GM12874 (cell line): ENCODE measurements at regions not wholly inside any gene's neighbourhood (a gene's known extent, or its start where the extent isn't known, plus 50 kb on each side); places are given as distances from the start of the nearest gene placed in this dataset.

ENCODE experiments used
- TF ChIP-seq, protein P1 (sequence below): IDR thresholded peaks from 2 replicates; pipeline ENCODE4 v1.5.1; 2011; ENCODE audit warnings: low read depth, mild to moderate bottlenecking, control low read depth, low read length, moderate library complexity; ENCODE audit not compliant: insufficient read depth

DNA sequence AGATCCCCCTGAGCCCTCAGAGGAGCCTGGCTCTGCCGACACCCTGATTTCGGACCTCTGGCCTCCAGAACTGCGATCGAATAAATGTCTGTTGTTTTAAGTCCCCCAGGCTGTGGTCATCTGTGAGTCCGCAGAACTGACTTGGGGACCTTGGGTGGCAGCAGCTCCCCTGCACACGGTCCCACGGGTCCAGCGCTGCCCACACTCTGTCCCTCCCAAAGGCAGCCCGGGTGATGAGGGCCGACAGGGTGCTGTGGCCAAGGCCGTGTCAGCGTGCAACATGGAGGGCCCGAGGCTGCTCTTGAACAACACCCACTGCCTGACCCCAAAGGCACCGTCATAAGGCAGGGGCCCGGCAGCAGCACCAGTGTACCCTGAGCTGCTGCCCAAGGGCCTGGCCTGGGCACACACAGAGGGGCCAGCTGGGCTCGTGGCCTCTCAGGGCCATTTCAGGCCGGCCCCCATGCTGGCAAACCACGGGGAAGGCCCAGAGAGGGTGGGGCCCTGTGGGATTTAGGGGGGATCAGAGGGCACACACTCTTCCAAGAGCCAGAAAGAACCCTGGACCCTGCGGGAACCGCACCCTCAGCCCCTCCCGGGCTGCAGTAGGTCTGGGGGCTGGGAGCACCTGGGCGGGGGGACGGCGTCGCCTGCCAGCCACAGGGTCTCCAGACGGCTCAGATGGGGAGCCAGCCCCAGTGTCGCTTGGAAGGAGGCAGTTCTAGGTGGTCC is 77.1 kb upstream of the PRR5 start:
- TF ChIP-seq, protein P1, sequence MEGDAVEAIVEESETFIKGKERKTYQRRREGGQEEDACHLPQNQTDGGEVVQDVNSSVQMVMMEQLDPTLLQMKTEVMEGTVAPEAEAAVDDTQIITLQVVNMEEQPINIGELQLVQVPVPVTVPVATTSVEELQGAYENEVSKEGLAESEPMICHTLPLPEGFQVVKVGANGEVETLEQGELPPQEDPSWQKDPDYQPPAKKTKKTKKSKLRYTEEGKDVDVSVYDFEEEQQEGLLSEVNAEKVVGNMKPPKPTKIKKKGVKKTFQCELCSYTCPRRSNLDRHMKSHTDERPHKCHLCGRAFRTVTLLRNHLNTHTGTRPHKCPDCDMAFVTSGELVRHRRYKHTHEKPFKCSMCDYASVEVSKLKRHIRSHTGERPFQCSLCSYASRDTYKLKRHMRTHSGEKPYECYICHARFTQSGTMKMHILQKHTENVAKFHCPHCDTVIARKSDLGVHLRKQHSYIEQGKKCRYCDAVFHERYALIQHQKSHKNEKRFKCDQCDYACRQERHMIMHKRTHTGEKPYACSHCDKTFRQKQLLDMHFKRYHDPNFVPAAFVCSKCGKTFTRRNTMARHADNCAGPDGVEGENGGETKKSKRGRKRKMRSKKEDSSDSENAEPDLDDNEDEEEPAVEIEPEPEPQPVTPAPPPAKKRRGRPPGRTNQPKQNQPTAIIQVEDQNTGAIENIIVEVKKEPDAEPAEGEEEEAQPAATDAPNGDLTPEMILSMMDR = no peak

DNA sequence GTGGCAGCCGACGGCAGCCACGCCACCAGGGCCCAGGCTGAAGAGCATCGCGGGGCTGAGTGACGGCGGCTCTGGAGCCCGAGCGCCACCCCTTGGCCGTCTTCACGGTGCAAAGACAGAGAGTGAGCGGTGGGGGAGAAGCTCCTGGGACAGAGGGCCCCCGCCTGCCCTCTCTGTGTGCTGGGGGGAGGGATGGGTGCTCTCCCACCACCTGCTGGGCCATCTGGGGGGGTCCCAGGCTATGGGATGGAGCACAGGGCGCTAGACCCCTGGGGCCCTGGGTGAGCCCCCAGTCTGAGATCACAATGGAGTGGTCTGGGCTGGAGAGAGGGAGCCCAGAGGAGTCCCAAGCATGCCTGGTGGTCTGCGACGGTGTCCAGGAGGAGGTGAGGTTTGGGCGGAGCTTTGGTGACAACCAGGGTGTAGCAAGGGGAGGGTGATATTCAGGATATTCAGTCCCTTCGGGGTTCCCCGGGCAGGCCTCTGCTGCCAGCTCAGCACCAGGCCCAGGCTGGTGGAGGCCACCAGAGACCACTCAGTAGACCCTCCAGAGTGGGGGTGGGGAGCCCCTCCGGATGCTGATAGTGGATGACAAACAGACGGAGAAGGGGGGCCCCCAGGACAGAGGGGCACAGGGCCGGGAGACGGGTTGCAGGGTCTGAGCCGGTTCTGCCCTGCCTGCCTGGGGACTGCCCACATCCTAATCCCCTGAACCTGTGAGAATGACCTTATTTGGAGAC is 78.1 kb upstream of the PRR5 start:
- TF ChIP-seq, protein P1 = no peak

DNA sequence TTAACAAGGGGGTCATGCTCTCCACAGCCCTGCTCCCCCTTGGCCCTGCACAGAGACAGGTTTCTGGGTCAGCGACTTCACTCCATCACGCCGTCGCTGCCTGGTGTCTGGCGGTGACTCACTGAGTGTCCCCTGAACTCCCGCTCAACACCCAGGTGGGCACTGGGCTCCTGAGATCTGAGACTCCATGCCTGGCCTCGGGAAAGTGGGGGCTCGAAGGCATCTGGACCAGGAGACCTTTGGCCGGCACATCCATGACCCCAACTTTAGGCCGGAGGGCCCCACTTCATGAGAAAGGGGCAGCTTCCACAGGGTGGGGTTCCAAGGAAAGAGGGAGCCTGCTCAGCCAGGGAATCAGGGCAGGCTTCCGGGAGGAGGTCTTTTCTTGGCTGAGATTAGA is 79.3 kb upstream of the PRR5 start:
- TF ChIP-seq, protein P1 = no peak

DNA sequence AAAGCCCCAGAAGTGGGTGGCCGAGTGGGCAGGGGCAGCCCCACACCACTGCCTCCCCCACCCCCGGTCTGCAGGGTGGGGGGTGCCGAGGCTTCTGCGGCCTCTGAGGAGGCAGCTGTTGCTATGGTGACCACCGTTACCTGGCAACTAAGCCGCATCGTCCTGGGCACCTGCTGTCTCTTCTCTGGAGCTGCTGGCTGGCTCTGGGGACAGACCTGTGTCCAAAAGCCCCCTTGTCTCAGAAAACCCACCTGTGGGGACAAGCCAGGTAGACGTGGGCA is 79.9 kb upstream of the PRR5 start:
- TF ChIP-seq, protein P1 = no peak

DNA sequence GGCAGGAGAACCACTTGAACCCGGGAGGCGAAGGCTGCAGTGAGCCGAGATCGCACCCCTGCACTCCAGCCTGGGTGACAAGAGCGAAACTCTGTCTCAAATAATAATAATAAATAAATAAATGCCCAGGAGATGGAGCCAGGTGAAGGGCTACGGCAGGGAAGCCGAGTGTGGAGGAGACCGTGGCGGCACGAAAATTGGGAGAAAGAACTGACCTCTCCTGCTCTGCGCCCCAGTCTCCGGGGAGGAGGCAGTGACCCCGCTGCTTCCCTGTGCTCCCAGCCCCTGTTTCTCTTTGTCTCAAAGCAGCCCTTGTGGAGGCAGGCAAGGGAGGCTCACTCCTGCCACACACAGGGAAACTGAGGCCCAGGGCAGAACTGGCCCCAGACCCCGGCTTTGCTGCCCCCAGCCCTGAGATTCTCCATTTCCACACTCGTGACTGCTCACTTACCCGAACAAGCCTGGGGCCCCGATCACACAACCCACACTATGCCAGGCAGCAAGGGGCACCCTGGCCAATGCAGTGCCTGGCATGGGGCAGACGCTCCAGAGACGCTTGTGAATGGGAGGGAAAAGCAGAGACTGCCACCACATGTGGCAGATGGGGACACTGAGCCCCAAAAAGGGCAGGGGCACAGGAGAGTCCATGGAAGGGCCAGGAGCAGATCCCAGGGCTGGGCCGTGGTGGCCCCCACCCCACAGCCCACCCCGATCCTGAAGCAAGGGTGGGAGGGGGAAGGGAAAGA is 80.4 kb upstream of the PRR5 start:
- TF ChIP-seq, protein P1 = no peak

DNA sequence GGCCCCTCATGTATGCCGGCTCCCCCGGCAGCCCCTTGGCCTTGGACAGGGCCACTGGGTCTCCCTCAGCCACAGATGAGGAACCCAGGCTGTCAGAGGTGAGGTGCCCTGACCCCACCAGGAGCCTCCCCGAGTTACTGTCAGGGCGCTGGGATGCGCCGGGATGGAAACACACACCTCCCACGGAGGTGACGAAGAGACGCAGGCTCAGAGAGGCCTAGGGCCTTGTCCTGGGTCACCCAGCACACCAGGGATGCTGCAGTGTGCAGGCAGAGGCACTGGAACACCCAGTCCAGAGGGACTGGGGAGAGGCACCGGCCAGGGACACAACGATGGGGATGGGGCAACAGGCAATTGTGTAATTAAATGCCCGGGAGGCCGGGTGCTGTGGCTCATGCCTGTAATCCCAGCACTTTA is 81.2 kb upstream of the PRR5 start:
- TF ChIP-seq, protein P1 = no peak

DNA sequence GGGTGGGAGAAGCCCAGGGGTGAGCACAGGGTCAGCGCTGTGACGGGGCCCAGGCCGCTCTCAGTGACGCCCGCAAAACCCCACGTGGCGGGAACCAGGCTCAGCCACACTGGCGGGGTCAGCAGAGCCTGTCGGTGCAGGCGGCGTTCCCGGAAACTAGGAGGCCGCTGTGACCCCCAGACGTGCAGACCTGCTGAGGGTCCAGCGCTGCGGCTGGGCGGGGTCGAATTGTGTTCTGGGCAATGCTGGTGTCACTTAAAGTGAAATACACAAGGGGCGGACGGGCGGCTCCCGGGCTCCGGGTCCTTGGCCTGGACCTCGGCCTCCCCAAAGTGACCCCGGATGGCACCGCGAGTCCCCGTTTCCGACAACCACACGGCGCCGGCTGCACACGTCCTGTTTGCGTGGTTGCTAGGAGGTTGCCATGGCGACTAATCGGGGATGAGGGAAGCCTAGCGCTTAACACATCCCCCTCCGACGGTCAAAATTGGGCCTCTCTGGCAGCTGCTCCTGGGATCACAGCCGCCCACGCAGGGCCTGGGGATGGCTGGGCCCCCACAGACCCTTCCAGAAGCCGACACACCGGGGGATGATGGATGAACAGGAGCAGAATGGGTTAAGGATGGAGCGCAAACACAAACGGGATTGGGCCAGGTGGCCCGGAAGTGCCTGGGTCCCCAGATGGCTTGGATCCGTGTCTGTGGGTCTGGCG is 81.7 kb upstream of the PRR5 start:
- TF ChIP-seq, protein P1 = no peak
